Suppressor macrophage treated with lipopolysaccharide for 4 hours (primary cell): ENCODE measurements at regions not wholly inside any gene's neighbourhood (a gene's known extent, or its start where the extent isn't known, plus 50 kb on each side); places are given as distances from the start of the nearest gene placed in this dataset.
"Not testable (repeated sequence)": the region's sequence is repeated elsewhere in the genome, so short reads cannot be mapped to it uniquely, and the experiment has no call there.

Experiments
- DNase-seq: peaks from one replicate; pipeline ENCODE4 v3.0.0-alpha.2; 2020

DNA sequence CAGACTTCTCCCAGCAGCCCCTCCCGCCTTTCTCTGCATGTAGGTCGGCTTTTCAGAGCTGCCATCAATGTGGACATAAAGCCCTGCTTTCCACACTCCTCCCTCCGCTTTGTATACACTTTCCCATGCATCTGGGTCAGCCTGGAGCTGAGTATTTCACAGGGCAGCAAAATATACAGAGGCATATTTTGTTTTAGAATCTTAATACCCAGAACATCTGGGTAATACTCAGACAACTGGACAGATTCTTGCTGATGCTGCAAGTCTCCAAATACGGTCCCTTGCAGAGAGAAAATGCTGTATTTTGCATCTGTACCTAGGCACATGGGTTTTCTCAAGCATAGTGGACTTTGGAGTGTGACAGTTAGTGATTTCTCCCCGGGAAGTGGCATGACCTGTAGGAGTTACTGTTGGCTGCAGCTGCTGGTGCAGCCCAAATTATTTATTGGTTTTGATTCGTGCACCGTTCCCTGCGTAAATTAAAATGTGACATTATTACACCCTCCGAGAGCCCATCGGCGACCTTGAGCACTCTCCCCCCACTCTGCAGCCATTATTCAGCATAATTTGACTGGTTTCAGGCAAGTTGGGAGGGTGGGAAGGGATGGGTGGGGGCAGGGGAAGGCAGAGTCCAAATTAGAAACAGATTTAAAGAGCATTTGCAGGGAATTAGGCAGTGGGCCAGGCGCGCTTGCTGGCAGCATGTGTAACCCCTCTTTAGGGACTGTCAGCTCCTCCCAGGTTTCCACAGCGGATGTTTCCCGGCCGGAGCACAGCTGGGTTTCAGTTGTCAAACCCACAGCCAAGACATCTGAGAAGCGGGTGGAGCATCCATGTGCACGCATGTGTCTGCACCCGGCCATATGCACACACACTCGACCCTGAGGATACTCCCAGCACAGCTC, 100.8 kb downstream of the CPN2 start:
- no peak for DNase-seq

DNA sequence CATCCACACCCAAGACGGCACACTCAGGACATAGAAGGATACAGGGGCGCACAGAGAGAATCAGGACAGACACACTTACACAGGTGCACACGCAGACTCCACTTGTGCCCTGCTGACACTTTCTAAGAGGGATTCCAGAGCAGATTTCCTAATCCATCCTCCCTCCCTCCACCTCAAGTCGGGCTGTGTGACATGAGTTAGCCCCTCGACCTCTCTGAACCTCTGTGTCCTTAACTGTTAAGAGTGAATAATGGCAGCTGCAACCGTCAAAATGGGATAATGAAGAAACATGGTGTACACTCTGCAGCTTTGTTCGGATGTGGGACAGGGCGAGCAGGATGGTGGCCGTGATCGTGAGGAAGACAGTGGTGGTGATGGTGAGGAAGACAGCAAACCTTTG, 100.1 kb downstream of the CPN2 start:
- DNase-seq: no peak

DNA sequence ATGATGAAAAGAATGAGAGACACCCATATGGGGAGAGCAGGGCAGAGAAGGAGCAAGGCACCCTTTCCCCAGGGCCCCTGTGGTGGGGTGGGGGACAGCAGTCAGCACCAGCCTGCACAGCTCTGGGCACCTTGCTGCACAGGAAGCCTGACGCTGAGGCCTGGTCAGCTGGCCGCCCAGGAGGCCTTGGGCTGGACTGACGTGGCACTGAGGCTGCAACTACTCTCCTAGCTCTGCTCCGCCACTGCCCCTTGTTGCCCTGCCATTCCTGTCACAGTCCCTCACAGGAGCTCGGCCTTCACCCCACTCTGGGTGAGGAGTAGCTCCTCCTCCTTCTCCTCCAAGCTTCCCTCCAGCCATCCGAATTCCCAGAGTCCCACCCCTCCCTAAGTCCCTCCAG, 99.7 kb downstream of the CPN2 start:
- no peak for DNase-seq

DNA sequence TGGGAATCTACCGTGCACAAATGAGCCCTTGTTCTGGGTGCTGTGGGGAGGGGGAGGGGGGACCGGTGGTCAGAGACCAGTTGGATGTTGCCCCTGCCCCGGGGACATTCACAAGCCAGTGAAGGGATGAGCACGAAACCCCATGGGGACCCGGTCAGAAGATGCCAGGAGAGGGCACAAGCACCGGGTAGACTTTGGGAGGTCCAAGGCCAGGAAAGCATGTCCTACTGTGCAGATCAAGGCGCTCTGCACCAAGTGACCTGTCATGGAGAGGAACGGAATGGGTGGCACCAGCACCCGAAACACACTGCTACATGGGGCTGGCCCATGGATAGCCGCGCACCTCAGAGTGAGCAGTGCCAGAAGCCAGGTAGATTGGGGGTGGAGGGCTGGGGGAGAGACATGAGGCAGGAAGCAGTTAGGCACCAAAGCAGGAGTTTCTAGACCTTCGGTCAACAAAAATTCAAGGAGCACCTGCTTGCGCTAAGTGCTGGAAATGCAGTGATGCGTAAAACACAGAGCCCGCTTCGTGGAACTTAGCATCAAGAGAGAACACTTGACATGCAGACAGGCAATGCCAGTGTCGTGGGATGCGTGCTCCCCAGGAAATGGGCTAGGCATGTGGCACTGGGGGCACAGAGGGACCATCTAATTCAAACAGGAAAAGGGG, 99.1 kb downstream of the CPN2 start:
- no peak for DNase-seq

DNA sequence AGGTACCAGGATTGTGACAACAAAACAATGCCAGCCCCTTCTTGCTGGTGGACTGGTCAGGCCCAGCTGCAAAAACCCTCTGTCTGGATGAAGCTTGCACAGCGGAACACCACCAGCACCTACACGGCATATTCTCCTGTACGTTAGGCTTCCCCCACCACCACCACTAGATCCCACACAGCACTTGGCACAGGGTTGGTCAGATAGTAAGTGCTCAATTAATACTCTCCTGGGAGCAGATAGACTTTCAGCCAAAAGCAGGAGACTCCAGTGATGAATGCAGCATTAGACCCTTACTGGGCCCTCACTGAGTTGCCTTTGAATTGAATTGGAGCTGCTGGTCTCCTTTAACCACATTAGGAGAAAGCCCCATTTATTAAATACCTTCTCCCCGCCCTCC, 97.9 kb downstream of the CPN2 start:
- no peak for DNase-seq

DNA sequence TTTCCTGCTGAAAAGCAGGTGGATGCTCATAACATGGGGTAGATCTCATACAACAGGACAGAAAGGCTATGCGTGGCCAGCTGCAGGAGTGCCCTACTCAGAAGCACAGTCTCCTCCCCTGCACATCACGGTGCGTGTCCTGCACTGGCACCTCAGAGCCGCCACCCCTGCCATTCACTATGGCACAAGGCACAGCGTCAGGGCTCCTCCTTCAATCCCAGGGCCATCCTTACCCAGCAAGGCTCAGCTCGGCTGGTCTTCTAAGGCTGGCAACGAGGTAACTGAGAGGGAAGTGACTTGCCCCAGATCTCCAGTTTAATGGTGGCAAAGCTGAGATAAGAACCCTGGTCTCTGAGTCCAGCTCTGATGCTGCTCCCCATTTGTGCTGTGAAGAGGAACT, 97.1 kb downstream of the CPN2 start:
- DNase-seq: no peak

DNA sequence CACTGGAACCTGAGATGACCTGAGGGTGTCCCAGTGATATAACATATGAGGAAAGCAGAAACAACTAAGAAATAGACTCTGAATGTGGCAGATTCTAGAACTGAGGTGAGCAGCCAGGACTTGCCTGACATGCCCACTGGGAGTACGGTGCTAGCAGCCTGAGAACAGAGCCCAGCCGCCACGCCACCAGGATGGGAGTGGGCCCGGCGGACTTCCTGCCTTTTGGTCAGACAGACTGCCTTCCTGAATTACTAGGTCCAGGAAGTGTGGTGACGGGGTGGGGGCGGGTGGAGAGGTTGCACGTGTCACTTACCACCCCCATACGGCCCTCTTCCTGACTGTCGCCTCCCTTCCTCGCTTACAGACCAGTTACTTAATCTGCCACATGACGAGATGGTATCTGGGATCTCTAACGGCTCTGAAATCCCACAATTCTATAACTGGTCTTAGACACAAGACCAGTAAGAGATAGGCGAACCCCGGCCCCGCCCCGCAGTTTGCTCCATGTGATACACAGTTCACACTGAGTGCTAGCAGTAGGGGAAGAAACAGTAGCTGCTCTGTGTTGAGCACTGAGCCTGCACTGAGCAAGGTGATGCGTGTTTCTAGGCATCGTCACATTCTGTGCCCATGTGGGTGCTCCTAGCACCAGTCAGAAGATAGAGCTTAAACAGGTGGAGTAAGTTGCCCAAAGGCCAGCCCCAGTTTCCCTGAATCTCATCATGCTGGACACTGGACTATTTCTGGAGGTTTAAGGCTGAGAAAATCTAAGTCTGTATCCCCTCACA, 95.7 kb downstream of the CPN2 start:
- DNase-seq: peak; percentile 92

DNA sequence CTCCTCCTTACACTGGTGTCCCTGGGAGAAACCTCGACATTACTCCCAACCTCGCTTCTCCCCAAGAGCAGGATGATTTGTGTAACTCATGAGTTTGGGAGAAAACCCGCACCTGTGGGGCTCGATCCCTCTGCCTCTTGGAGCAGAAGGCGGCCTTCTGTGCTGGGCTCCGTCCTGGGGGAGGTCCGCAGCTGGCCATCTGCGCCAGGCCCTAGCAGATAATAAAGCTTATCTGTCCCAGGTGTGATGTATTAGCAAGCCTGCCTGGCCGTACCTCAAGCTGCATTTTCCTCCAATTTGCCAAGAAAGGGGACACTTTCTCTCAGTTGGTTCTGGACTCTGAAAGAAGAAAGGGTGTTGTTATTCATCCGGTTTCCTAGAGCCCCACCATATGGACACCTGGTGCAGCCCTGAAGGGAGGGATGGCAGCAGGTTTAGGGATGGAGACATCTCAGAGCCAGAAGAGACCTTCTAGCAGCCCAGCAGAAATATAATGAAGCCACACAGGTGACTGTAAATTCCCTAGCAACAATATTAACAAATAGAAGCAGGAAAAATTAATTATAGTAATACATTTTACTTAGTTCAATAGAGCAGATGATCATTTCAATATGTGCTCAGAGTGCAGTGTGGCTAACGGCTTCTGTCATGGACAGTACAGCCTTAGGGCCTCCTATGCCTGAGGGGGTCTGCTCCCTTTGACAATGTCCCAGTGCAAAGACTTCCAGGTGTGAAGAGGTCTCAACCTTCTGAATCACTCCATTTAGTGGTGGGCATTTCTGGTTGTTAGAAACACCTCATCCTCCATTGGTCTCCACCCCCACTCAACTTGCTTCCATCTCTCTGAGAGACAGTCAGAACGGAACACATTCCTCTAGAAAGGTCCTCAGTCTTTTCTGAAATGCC, 94.8 kb downstream of the CPN2 start:
- DNase-seq: no peak

DNA sequence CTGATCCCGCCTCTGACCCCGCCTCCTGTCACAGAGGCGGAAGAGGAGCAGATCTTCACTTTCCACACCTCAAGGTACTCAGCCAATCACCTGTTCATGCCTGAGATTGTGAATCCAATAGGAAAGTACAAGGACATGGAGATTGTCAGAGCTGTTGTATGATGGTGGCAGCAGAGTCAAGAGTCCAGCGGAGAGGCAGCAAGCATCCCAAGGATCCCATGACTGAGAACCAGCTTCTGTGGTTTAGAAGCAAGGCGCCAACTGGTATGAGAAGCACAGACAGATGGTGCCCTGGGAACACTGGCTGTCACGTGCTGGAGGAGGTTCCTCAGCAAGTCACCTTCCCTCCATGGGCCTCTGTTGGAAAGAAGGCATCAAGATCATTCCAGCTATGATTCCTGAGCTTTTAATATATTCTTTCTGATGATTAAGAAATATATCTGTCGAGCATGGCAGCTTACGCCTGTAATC, 93.9 kb downstream of the CPN2 start:
- DNase-seq: no peak

DNA sequence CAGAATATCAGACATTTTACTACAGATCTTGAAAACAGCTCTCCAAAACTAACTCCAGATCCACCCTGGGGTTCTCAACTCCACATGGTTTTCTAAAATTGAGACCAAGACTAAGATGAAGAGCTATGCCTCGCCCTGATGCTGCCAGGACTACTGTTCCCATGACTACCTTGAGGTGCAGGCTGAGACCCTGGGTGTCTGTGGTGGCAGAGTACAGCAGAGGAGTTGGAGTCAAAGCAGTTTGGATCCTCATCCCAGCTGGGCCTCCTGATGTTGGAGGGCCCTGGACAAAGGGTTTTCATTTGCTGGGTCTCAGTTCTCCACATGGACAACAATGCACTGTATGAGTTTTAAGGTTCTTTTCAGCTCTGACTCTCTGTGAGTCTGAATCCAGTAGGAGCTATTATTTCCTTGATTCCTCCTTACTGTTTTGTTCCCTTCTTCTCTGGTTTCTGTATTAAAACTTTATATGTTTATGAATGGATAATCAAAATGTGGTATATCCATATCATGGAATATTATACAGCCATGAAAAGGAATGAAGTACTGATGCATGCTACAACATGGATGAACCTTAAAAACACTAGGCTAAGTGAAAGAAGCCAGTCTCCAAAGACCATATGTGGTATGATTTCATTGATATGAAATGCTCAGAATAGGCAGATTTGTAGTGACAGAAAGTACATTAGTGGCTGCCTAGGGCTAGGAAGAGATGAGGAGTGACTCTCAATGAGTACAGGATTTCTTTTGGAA, 93.0 kb downstream of the CPN2 start:
- DNase-seq: no peak

DNA sequence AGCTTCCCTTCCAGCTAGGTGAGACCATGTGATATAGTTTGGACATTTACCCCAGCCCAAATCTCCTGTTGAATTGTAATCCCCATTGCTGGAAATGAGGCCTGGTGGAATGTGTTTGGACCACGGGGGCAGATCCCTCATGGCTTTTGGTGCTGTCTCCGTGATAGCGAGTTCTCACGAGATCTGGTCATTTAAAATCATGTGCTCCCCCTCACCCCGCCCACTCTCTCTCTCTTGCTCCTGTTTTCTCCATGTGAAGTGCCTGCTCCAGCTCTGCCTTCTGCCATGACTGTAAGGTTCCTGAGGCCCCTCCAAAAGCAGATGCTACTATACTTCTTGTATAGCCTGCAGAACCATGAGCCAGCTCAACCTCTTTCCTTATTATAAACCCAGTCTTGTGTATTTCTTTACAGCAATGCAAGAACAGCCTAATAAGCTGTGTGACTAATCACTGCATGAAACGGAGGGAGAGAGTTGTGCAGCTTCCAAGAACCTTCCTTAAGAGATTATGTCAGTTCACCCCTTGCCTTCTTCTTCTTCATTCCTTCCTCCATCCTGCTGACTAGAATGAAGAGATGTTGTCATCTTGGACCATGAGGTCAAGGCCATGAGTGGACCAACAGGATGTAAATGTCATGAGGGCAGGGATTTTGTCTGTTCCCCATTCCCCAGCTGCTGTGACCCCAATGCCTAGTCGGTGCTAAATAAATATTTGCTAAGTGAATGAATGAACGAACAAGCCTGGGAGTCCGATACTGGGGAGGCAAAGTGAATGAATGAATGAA, 91.0 kb downstream of the CPN2 start:
- peak; percentile 80 for DNase-seq

DNA sequence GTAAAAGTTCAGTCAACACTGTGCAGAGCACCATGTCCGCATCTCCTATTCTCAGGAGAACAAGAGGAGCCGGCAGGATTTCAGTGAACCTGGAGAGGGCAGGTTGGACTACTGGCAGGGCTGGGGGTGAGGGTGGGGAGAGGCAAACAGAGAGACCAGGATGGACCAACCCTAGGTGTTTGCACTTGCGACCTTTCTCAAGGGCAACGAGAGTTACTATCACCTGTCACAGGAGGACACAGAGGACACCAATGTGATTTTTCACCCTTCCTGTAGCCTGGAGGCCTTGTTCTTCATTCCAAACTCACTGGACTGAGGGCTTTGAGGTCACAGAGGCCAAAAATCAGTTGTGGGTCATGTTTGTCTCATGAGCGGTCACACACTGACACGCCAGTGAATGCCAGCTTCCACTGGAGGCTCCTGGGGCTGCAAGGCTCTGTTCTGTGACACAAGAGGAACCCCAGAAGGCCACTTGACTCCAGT, 89.5 kb downstream of the CPN2 start:
- no peak for DNase-seq

DNA sequence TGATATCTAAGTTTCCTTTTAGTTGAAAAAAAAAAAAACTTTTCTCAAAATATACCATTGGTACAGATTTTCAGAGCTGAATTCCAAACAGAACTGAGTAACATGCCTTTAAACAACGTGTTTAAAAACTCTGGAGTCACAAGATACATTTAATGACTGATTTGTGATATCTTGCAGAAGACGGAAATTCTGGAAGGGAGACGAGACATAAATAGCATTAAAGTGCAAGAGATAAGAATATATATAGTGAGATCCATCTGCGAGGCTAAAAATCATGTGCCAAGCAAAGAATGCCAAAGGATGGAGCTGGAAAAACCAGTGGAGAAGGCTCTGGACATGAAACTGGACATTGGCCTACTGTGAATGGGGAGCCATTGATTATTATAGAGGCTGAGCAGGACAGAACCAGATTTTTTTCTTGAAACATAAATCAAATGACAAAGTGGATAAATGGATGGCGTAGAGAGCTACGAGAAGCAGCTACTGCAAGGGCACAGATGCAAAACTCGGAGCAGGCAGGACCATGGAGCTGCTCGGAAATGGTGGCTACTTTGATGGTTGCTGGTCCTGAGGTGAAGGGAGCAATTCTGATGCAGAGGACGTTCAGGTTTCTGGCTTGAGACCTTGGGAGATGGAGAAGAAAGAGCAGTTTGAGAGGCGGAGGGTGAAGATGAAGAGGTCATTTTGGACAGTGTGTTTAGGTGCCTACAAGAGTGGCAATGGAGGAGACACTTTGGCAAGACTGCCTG, 88.8 kb downstream of the CPN2 start:
- DNase-seq: no peak

DNA sequence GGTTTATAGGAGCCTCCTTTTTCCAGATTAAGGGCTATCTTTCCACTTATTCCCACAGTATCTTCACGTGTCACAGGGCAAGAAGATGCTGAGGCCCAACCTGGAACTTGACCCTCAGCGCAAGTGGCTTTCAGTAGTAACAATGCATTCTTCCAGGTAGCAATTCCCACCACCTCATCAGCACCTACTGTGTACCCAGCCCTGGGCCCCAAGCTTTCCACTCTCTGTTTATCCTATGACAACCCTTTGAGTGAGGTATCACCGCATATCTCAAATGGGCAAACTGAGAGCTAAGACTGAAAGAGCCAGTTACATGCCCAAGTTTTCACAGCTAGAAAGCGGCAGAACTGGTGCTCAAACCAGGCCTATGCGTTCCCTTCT, 88.2 kb downstream of the CPN2 start:
- no peak for DNase-seq

DNA sequence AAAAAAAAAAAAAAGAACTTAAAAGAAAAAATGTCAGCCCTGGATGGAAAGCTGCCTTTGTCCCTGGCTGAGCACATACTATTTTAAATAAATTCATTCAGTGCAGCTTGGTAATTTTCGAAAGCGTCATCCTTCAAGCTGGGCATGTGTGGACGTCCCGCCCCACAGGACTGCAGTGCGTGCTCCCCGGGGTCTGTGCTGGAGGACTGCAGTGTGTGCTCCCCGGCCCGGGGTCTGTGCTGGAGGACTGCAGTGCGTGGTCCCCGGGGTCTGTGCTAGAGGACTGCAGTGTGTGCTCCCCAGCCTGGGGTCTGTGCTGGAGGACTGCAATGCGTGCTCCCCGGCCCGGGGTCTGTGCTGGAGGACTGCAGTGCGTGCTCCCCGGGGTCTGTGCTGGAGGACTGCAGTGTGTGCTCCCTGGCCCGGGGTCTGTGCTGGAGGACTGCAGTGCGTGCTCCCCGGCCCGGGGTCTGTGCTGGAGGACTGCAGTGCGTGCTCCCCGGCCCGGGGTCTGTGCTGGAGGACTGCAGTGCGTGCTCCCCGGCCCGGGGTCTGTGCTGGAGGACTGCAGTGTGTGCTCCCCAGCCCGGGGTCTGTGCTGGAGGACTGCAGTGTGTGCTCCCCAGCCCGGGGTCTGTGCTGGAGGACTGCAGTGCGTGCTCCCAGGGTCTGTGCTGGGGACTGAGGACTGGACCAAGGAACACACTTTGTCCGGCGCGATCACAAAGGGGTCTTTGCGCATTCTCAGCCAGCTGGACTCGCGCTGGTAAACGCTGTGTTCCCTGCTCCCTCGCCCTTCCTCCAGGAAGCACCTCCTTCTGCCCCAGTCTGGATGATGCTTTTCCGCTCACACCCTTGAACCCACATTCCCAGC, 86.3 kb downstream of the CPN2 start:
- DNase-seq: not testable (repeated sequence)

DNA sequence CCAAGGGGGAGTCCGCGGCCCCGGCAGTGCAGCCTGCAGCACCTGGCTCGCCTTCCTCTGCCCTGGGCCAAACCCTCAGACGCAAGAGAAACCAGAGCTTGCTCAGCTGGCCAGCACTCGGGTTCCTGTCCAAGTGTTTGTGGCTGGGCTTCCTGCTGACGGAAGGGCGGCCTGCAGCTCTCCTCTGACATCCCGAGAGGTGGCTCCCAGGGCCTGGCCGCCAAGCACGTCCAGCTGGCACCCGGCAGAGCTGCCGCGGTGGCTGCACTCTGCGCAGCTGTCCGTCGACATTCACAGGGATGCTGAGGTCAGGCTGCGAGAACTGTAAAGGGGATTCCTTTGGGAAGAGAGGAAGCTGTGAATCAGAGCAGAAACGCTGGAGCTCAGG, 85.6 kb downstream of the CPN2 start:
- peak; percentile 33 for DNase-seq

DNA sequence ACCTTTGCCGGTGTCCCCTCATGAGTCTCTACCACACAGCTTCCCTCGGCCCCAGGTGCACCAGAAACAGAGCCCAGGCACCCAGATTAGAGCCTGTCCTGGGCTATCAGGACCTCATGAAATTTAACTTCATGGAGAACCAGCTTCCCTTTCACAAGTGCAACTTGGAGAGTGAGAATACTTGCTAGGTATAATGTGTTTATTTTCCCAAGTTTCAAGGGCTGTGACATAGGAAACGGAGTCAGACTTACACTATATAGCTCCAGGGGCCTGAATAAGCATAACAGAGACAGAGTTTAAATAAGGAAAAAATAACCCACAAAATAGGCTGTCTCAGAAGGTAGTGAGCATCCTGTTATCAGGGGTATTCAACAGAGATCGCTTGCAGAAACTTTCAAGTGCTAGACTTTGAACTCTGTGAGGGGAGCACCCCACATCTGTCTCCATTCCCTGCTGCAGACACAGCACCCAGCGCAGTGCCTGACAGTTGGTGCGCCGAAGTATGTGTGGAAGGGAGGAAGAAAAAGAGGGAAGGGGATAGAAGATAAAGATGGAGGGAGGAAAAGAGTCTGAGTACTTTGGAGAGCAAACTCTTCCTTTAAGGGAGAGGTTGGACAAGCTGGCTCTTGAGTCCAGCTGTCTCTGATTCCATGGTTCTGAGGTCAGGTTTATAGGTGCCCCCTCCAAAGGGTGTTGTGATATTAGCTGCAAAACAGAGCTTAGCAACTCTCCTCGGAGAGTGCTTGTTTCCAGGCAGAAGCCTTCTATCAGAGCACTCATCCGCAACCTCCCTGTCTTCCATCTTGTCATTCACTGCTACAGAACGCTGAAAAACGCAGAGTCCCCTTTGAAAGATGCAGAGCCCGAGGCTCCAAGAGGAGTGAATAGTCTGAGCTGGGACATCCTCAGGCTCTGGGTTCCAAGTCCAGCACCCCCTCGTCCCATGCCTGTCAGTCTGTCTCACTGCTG, 84.8 kb downstream of the CPN2 start:
- DNase-seq: no peak
